Panc1 (cell line): ENCODE measurements at regions not wholly inside any gene's neighbourhood (a gene's known extent, or its start where the extent isn't known, plus 50 kb on each side); places are given as distances from the start of the nearest gene placed in this dataset.

ENCODE experiments used
- ATAC-seq: fragments of 200-7000 bp; cut with Tn5 transposase; 2 replicates; pipeline ENCODE4 v1.9.1; 2020; ENCODE audit warnings: mild to moderate bottlenecking, moderate library complexity
- BruUV-seq: library from RNA; stranded (reverse); fragments of 400-500 nt; replicated peaks from 2 replicates; lab custom pipeline; 2021; lab: Mats Ljungman, UMichigan
- CTCF ChIA-PET: fragments of 300-600 bp; sonication (Branson Sonifier 250); formaldehyde crosslinking; loops from one replicate; lab custom pipeline; 2022; ENCODE audit warnings: antibody characterized with exemption; lab: Charles Lee
- POLR2A ChIA-PET: fragments of 300-600 bp; sonication (Branson Sonifier 250); formaldehyde crosslinking; loops from one replicate; lab custom pipeline; 2022; ENCODE audit warnings: antibody characterized with exemption; lab: Charles Lee
- DNase-seq: peaks from one replicate; pipeline ENCODE4 v3.0.0-alpha.2; 2010; ENCODE audit warnings: low read depth, low spot score
- H3K27ac ChIP-seq: 2 replicates; pipeline ENCODE4 v1.5.1; 2011; ENCODE audit warnings: mild to moderate bottlenecking, low read length, inconsistent platforms
- H3K27me3 ChIP-seq: fragments of 200-500 bp; sonication (Bioruptor generic); 2 replicates; pipeline ENCODE4 v1.6.0; 2014; ENCODE audit warnings: low read length, inconsistent platforms; ENCODE audit not compliant: control insufficient read depth, insufficient read depth
- H3K36me3 ChIP-seq: fragments of 200-500 bp; sonication (Bioruptor generic); 2 replicates; pipeline ENCODE4 v1.5.1; 2014; ENCODE audit warnings: inconsistent platforms, mild to moderate bottlenecking, low read length, moderate library complexity; ENCODE audit not compliant: control insufficient read depth, insufficient read depth
- H3K4me1 ChIP-seq: 2 replicates; pipeline ENCODE4 v1.5.1; 2011; ENCODE audit warnings: inconsistent platforms, mild to moderate bottlenecking, low read length, moderate library complexity; ENCODE audit not compliant: control insufficient read depth, insufficient read depth
- H3K4me3 ChIP-seq, 2 experiments: 2 replicates each; pipeline ENCODE4 v1.5.1; 2011 to 2012; ENCODE audit warnings: low read depth in 2 of 2, low read length in 2 of 2, mild to moderate bottlenecking in 2 of 2, inconsistent platforms in 1 of 2, moderate library complexity in 1 of 2
- H3K9me3 ChIP-seq: fragments of 200-500 bp; sonication (Bioruptor generic); 2 replicates; pipeline ENCODE4 v1.5.1; 2014; ENCODE audit warnings: low read depth, mild to moderate bottlenecking, inconsistent platforms, low read length, moderate library complexity; ENCODE audit not compliant: control insufficient read depth, insufficient read depth
- POLR2AphosphoS5 ChIP-seq: IDR thresholded peaks from 2 replicates; pipeline ENCODE4 v1.6.1; 2012; ENCODE audit warnings: mild to moderate bottlenecking, low read depth, low read length, moderate library complexity
- SIN3A ChIP-seq: IDR thresholded peaks from 2 replicates; pipeline ENCODE4 v1.6.1; 2012; ENCODE audit warnings: low read depth, mild to moderate bottlenecking, low read length, moderate library complexity, borderline replicate concordance; ENCODE audit not compliant: insufficient read depth
- TCF7L2 ChIP-seq: IDR thresholded peaks from 2 replicates; pipeline ENCODE4 v1.6.1; 2011; ENCODE audit warnings: mild to moderate bottlenecking, low read depth, low read length, inconsistent platforms
- in situ Hi-C: cut with HindIII; loops from 2 replicates; pipeline ENCODE4 v1.10.0; 2016; ENCODE audit warnings: low sequenced_read_pairs, low pct_unique_long_range_greater_than_20kb
- intact Hi-C: fragments of 100-400 bp; cut with micrococcal nuclease; formaldehyde crosslinking; loops from one replicate; pipeline ENCODE4 v1.10.0; 2022; ENCODE audit not compliant: unreplicated experiment
- TF ChIP-seq, protein P1 (sequence below), 2 experiments: IDR thresholded peaks; 2 replicates each; pipeline ENCODE4 v1.6.1; 2011 to 2012; ENCODE audit warnings: low read depth in 2 of 2, control low read depth in 1 of 2, low read length in 1 of 2, mild to moderate bottlenecking in 1 of 2, moderate library complexity in 1 of 2; ENCODE audit not compliant: insufficient read depth in 1 of 2
- TF ChIP-seq, protein P2 (sequence below): fragments of 450-650 bp; IDR thresholded peaks from 2 replicates; pipeline ENCODE4 v1.5.1; 2017; ENCODE audit warnings: mild to moderate bottlenecking

DNA sequence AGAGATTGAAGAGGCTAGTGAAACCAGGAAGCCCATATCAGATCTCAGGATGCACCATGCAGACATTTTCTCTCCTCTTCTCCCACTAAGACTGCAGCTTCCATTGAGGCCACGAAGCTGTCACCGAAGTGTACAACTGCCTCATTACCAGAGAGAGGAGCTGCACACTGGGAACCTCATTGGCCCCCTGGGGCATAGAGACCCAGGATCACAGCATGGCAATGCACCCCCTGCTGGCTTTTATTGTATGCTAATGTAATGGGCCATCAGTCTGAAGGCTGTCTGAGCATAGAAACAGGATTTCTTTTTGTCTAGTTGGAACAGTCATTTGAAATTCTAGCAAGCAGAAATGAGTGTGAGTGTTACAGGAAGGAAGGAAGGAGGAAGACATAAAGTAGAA, 861.6 kb upstream of the CELF4 start:
- H3K4me3 ChIP-seq, result no peak overlapping the region
- no peaks in the 10 kb centered on the region for H3K36me3 ChIP-seq
- no TSS peak for BruUV-seq
- CTCF ChIA-PET, result no interaction called here
- H3K27me3 ChIP-seq, result no peaks in the 10 kb centered on the region
- in situ Hi-C loops (no loop called here), intact Hi-C loops (no loop called here)
- TF ChIP-seq TCF7L2 (no peak), SIN3A (no peak), POLR2AphosphoS5 (no peak)
- TF ChIP-seq, protein P1, sequence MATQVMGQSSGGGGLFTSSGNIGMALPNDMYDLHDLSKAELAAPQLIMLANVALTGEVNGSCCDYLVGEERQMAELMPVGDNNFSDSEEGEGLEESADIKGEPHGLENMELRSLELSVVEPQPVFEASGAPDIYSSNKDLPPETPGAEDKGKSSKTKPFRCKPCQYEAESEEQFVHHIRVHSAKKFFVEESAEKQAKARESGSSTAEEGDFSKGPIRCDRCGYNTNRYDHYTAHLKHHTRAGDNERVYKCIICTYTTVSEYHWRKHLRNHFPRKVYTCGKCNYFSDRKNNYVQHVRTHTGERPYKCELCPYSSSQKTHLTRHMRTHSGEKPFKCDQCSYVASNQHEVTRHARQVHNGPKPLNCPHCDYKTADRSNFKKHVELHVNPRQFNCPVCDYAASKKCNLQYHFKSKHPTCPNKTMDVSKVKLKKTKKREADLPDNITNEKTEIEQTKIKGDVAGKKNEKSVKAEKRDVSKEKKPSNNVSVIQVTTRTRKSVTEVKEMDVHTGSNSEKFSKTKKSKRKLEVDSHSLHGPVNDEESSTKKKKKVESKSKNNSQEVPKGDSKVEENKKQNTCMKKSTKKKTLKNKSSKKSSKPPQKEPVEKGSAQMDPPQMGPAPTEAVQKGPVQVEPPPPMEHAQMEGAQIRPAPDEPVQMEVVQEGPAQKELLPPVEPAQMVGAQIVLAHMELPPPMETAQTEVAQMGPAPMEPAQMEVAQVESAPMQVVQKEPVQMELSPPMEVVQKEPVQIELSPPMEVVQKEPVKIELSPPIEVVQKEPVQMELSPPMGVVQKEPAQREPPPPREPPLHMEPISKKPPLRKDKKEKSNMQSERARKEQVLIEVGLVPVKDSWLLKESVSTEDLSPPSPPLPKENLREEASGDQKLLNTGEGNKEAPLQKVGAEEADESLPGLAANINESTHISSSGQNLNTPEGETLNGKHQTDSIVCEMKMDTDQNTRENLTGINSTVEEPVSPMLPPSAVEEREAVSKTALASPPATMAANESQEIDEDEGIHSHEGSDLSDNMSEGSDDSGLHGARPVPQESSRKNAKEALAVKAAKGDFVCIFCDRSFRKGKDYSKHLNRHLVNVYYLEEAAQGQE (IDR thresholded peaks at IDR 0.05; ENCODE audit: insufficient read depth in 1 of 2, low read depth in 2 of 2, low read length in 1 of 2), result no peak
- TF ChIP-seq, protein P2, sequence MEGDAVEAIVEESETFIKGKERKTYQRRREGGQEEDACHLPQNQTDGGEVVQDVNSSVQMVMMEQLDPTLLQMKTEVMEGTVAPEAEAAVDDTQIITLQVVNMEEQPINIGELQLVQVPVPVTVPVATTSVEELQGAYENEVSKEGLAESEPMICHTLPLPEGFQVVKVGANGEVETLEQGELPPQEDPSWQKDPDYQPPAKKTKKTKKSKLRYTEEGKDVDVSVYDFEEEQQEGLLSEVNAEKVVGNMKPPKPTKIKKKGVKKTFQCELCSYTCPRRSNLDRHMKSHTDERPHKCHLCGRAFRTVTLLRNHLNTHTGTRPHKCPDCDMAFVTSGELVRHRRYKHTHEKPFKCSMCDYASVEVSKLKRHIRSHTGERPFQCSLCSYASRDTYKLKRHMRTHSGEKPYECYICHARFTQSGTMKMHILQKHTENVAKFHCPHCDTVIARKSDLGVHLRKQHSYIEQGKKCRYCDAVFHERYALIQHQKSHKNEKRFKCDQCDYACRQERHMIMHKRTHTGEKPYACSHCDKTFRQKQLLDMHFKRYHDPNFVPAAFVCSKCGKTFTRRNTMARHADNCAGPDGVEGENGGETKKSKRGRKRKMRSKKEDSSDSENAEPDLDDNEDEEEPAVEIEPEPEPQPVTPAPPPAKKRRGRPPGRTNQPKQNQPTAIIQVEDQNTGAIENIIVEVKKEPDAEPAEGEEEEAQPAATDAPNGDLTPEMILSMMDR, result no peak
- DNase-seq (no peak), ATAC-seq (no peak)
- no peaks in the 10 kb centered on the region for H3K9me3 ChIP-seq
- H3K4me1 ChIP-seq, result no peaks in the 10 kb centered on the region
- POLR2A ChIA-PET, result no interaction called here
- no peak overlapping the region for H3K27ac ChIP-seq

DNA sequence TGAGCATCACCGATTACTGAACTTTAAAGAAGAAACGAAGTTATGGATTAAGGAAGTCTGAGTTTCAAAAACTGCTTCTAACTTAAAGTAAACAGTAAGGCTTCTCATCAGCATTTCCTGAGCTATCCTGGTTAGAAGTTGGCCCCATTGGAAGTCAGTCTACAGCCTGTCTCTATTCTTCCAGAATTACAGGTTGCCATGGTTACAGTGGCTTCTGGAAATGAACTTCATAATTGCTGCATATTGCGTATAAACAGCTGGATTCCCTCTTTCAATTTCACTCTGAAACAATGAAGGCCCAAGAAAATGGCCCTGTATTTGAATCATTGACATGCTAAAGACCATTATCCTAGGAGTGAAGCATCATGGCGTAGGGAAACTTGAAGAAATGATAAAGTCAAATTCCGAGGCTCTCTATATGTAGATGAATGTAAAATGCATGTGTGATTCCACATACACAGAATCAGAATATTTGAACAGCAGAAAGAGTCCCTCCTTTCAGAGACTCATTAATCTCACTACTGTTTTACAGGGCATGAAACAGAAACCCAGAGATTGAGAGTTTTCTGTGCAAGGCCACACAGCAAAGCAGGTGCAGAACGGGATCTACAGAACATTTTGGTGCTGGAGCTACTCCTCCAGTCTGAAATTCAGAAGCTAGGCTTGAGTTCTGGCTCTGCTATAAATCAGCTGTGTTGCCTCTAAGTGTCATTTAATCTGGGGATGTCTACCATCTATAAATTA, 856.4 kb upstream of the CELF4 start:
- CTCF ChIA-PET, result no interaction called here
- no peak overlapping the region for H3K4me3 ChIP-seq
- H3K27me3 ChIP-seq, result no peaks in the 10 kb centered on the region
- H3K4me1 ChIP-seq, result no peaks in the 10 kb centered on the region
- no peaks in the 10 kb centered on the region for H3K9me3 ChIP-seq
- ATAC-seq, result no peak
- H3K36me3 ChIP-seq, result no peaks in the 10 kb centered on the region
- POLR2A ChIA-PET, result no interaction called here
- BruUV-seq, result no TSS peak
- H3K27ac ChIP-seq, result no peak overlapping the region
- in situ Hi-C loops, result no loop called here
- TF ChIP-seq TCF7L2, result no peak
- TF ChIP-seq, protein P2, result no peak
- no peak for TF ChIP-seq POLR2AphosphoS5
- no peak for TF ChIP-seq SIN3A
- TF ChIP-seq, protein P1 (IDR thresholded peaks at IDR 0.05; ENCODE audit: insufficient read depth in 1 of 2, low read depth in 2 of 2, low read length in 1 of 2), result no peak
- intact Hi-C loops, result no loop called here
- DNase-seq, result no peak
